ENCODE measurements at regions not wholly inside any gene's neighbourhood (a gene's known extent, or its start where the extent isn't known, plus 50 kb on each side); places are given as distances from the start of the nearest gene placed in this dataset.
"Not testable (repeated sequence)": the region's sequence is repeated elsewhere in the genome, so short reads cannot be mapped to it uniquely, and the experiment has no call there.

GRCh38 chr7:94808673-94809072, 98.7 kb upstream of the PPP1R9A start:
- not testable (repeated sequence) for TF ChIP-seq POLR2A, POLR2AphosphoS5, TAF1, POU2F2, SPI1 (IDR thresholded peaks at IDR 0.05; ENCODE audit: low read depth, low read length)
